ENCODE measurements at regions not wholly inside any gene's neighbourhood (a gene's known extent, or its start where the extent isn't known, plus 50 kb on each side); places are given as distances from the start of the nearest gene placed in this dataset.

GRCh38 chr10:29127731-29128130 is 161.1 kb upstream of the LYZL1 start:
- no peak overlapping the region for H3K27ac ChIP-seq (ENCODE audit: low read depth, low read length)
- no peaks in the 10 kb centered on the region for H3K36me3 ChIP-seq (ENCODE audit: insufficient read depth, low read length)
- Mint-ChIP-seq H3K36me3 (no peaks in the 10 kb centered on the region), H3K27ac (no peak overlapping the region), H3K4me3 (no peak overlapping the region), H3K27me3 (peaks cover 5 to 8% of the 10 kb centered on the region in 2 donors), H3K4me1 (no peaks in the 10 kb centered on the region), H3K9me3 (peaks cover 0 to 3% (median under 1%) of the 10 kb centered on the region in 8 donors)
- H3K4me3 ChIP-seq (ENCODE audit: low read length in 2 of 2): no peak overlapping the region
- intact Hi-C loops (cut with micrococcal nuclease): no loop called here
- no peaks in the 10 kb centered on the region for H3K9me3 ChIP-seq (ENCODE audit: control insufficient read depth in 1 of 2, low read length in 2 of 2)
- no peaks in the 10 kb centered on the region for H3K27me3 ChIP-seq (ENCODE audit: insufficient read depth, low read length)
- ChIA-PET POLR2A (ENCODE audit: partially characterized antibody) (no interaction called here), CTCF (ENCODE audit: partially characterized antibody) (no interaction called here)
- no peaks in the 10 kb centered on the region for H3K4me1 ChIP-seq (ENCODE audit: insufficient read depth, low read length)
- DNase-seq: no peak

- Histone ChIP-seq H3K27ac (ENCODE audit: low read depth, low read length) (no peak overlapping the region), H3K4me3 (ENCODE audit: low read length in 2 of 2) (no peak overlapping the region), H3K27me3 (ENCODE audit: insufficient read depth, low read length) (no peaks in the 10 kb centered on the region), H3K9me3 (ENCODE audit: control insufficient read depth in 1 of 2, low read length in 2 of 2) (no peaks in the 10 kb centered on the region), H3K4me1 (ENCODE audit: insufficient read depth, low read length) (no peaks in the 10 kb centered on the region), H3K36me3 (ENCODE audit: insufficient read depth, low read length) (no peaks in the 10 kb centered on the region)
- H3K4me3 Mint-ChIP-seq: no peak overlapping the region
- peaks cover 0 to 4% (median 0%) of the 10 kb centered on the region in 8 donors for H3K9me3 Mint-ChIP-seq
- H3K36me3 Mint-ChIP-seq: no peaks in the 10 kb centered on the region
- peaks cover 8 to 10% of the 10 kb centered on the region in 2 donors for H3K27me3 Mint-ChIP-seq
- no peak for DNase-seq
- H3K27ac Mint-ChIP-seq: no peak overlapping the region
- CTCF ChIA-PET (ENCODE audit: partially characterized antibody): no interaction called here
- no peaks in the 10 kb centered on the region for H3K4me1 Mint-ChIP-seq
- POLR2A ChIA-PET (ENCODE audit: partially characterized antibody): no interaction called here
- intact Hi-C loops (cut with micrococcal nuclease): no loop called here
Measured at GRCh38 chr10:29130190-29130673, 158.6 kb upstream of the LYZL1 start.

- H3K4me1 ChIP-seq (ENCODE audit: insufficient read depth, low read length): no peaks in the 10 kb centered on the region
- Mint-ChIP-seq H3K4me1 (no peaks in the 10 kb centered on the region), H3K27ac (no peak overlapping the region), H3K9me3 (peaks cover 0 to 2% (median 0%) of the 10 kb centered on the region in 8 donors), H3K27me3 (peaks cover 8% of the 10 kb centered on the region in 2 donors), H3K36me3 (no peaks in the 10 kb centered on the region), H3K4me3 (no peak overlapping the region)
- H3K9me3 ChIP-seq (ENCODE audit: control insufficient read depth in 1 of 2, low read length in 2 of 2): no peaks in the 10 kb centered on the region
- ChIA-PET POLR2A (ENCODE audit: partially characterized antibody) (no interaction called here), CTCF (ENCODE audit: partially characterized antibody) (interaction anchor here (0.9 kb wide), 1 partner anchor 32 kb away, joined by 3 read pairs; no protein-coding TSS in a partner anchor)
- H3K27me3 ChIP-seq (ENCODE audit: insufficient read depth, low read length): no peaks in the 10 kb centered on the region
- H3K27ac ChIP-seq (ENCODE audit: low read depth, low read length): no peak overlapping the region
- no peak overlapping the region for H3K4me3 ChIP-seq (ENCODE audit: low read length in 2 of 2)
- DNase-seq: no peak
- H3K36me3 ChIP-seq (ENCODE audit: insufficient read depth, low read length): no peaks in the 10 kb centered on the region
- intact Hi-C loops (cut with micrococcal nuclease): no loop called here
Measured at GRCh38 chr10:29131952-29132547, 156.8 kb upstream of the LYZL1 start.

GRCh38 chr10:29132551-29133111 is 156.2 kb upstream of the LYZL1 start:
- no peaks in the 10 kb centered on the region for H3K27me3 ChIP-seq (ENCODE audit: insufficient read depth, low read length)
- no peak overlapping the region for H3K4me3 ChIP-seq (ENCODE audit: low read length in 2 of 2)
- no peaks in the 10 kb centered on the region for H3K9me3 ChIP-seq (ENCODE audit: control insufficient read depth in 1 of 2, low read length in 2 of 2)
- ChIA-PET CTCF (ENCODE audit: partially characterized antibody) (no interaction called here), POLR2A (ENCODE audit: partially characterized antibody) (no interaction called here)
- Mint-ChIP-seq H3K27me3 (peaks cover 8% of the 10 kb centered on the region in 2 donors), H3K4me1 (no peaks in the 10 kb centered on the region), H3K36me3 (no peaks in the 10 kb centered on the region), H3K4me3 (no peak overlapping the region), H3K9me3 (peaks cover 0 to 2% (median 0%) of the 10 kb centered on the region in 8 donors), H3K27ac (no peak overlapping the region)
- intact Hi-C loops (cut with micrococcal nuclease): no loop called here
- H3K4me1 ChIP-seq (ENCODE audit: insufficient read depth, low read length): no peaks in the 10 kb centered on the region
- H3K36me3 ChIP-seq (ENCODE audit: insufficient read depth, low read length): no peaks in the 10 kb centered on the region
- no peak overlapping the region for H3K27ac ChIP-seq (ENCODE audit: low read depth, low read length)
- no peak for DNase-seq

- Histone ChIP-seq H3K4me3 (ENCODE audit: low read length in 2 of 2) (no peak overlapping the region), H3K9me3 (ENCODE audit: control insufficient read depth in 1 of 2, low read length in 2 of 2) (no peaks in the 10 kb centered on the region), H3K27ac (ENCODE audit: low read depth, low read length) (no peak overlapping the region), H3K4me1 (ENCODE audit: insufficient read depth, low read length) (no peaks in the 10 kb centered on the region), H3K27me3 (ENCODE audit: insufficient read depth, low read length) (no peaks in the 10 kb centered on the region), H3K36me3 (ENCODE audit: insufficient read depth, low read length) (no peaks in the 10 kb centered on the region)
- CTCF ChIA-PET (ENCODE audit: partially characterized antibody): no interaction called here
- Mint-ChIP-seq H3K36me3 (no peaks in the 10 kb centered on the region), H3K27me3 (peaks cover 4% of the 10 kb centered on the region in 2 donors), H3K4me1 (no peaks in the 10 kb centered on the region), H3K9me3 (peaks cover 0 to 2% (median 0%) of the 10 kb centered on the region in 8 donors), H3K27ac (no peak overlapping the region), H3K4me3 (no peak overlapping the region)
- DNase-seq: no peak
- intact Hi-C loops (cut with micrococcal nuclease): no loop called here
- POLR2A ChIA-PET (ENCODE audit: partially characterized antibody): no interaction called here
Measured at GRCh38 chr10:29135337-29135736, 153.5 kb upstream of the LYZL1 start.

- no peaks in the 10 kb centered on the region for H3K9me3 ChIP-seq (ENCODE audit: control insufficient read depth in 1 of 2, low read length in 2 of 2)
- H3K36me3 Mint-ChIP-seq: no peaks in the 10 kb centered on the region
- intact Hi-C loops (cut with micrococcal nuclease): no loop called here
- DNase-seq: no peak
- no peak overlapping the region for H3K4me3 ChIP-seq (ENCODE audit: low read length in 2 of 2)
- H3K4me1 Mint-ChIP-seq: no peaks in the 10 kb centered on the region
- H3K27ac Mint-ChIP-seq: no peak overlapping the region
- no peak overlapping the region for H3K4me3 Mint-ChIP-seq
- peaks cover 0 to 2% (median 0%) of the 10 kb centered on the region in 8 donors for H3K9me3 Mint-ChIP-seq
- ChIA-PET CTCF (ENCODE audit: partially characterized antibody) (no interaction called here), POLR2A (ENCODE audit: partially characterized antibody) (no interaction called here)
- no peaks in the 10 kb centered on the region for H3K36me3 ChIP-seq (ENCODE audit: insufficient read depth, low read length)
- no peaks in the 10 kb centered on the region for H3K4me1 ChIP-seq (ENCODE audit: insufficient read depth, low read length)
- no peak overlapping the region for H3K27ac ChIP-seq (ENCODE audit: low read depth, low read length)
- peaks cover 6 to 8% of the 10 kb centered on the region in 2 donors for H3K27me3 Mint-ChIP-seq
- H3K27me3 ChIP-seq (ENCODE audit: insufficient read depth, low read length): no peaks in the 10 kb centered on the region
Measured at GRCh38 chr10:29136411-29136810, 152.5 kb upstream of the LYZL1 start.

- Mint-ChIP-seq H3K27ac (no peak overlapping the region), H3K4me3 (no peak overlapping the region), H3K4me1 (no peaks in the 10 kb centered on the region), H3K27me3 (peaks cover 8 to 17% of the 10 kb centered on the region in 2 donors), H3K9me3 (peaks cover 0 to 4% (median 0%) of the 10 kb centered on the region in 8 donors), H3K36me3 (no peaks in the 10 kb centered on the region)
- CTCF ChIA-PET (ENCODE audit: partially characterized antibody): no interaction called here
- Histone ChIP-seq H3K27ac (ENCODE audit: low read depth, low read length) (no peak overlapping the region), H3K9me3 (ENCODE audit: control insufficient read depth in 1 of 2, low read length in 2 of 2) (no peaks in the 10 kb centered on the region), H3K27me3 (ENCODE audit: insufficient read depth, low read length) (no peaks in the 10 kb centered on the region), H3K4me1 (ENCODE audit: insufficient read depth, low read length) (no peaks in the 10 kb centered on the region), H3K4me3 (ENCODE audit: low read length in 2 of 2) (no peak overlapping the region), H3K36me3 (ENCODE audit: insufficient read depth, low read length) (no peaks in the 10 kb centered on the region)
- no peak for DNase-seq
- intact Hi-C loops (cut with micrococcal nuclease): no loop called here
- POLR2A ChIA-PET (ENCODE audit: partially characterized antibody): no interaction called here
Measured at GRCh38 chr10:29140151-29140550, 148.7 kb upstream of the LYZL1 start.

Measured in CD4-positive, alpha-beta memory T cell (primary cell).